ENCODE measurements at regions not wholly inside any gene's neighbourhood (a gene's known extent, or its start where the extent isn't known, plus 50 kb on each side); places are given as distances from the start of the nearest gene placed in this dataset.
"Not testable (repeated sequence)": the region's sequence is repeated elsewhere in the genome, so short reads cannot be mapped to it uniquely, and the experiment has no call there.

GRCh38 chr3:187878772-187879518 lies 133.7 kb upstream of the BCL6 start:
- Histone ChIP-seq H3K27ac (ENCODE audit: low read depth, low read length, severe bottlenecking) (no peak overlapping the region), H3K36me3 (ENCODE audit: control insufficient read depth, insufficient read depth, low read length) (no peaks in the 10 kb centered on the region), H3K4me1 (ENCODE audit: control insufficient read depth, insufficient read depth, low read length, poor library complexity, severe bottlenecking) (no peaks in the 10 kb centered on the region), H3K9me3 (ENCODE audit: control insufficient read depth, low read length) (no peaks in the 10 kb centered on the region), H3K4me3 (ENCODE audit: extremely low read depth, insufficient read depth, low read length, poor library complexity, severe bottlenecking) (no peak overlapping the region)
- WGBS, 2 experiments (ENCODE audit: insufficient coverage in 2 of 2), result 60 to 100% methylated on average over 1 to 2 of the region's 4 CpGs

- WGBS, 2 experiments (ENCODE audit: insufficient coverage in 2 of 2), result no CpG with 5 or more reads among the region's 1 CpG
- no peak overlapping the region for H3K4me3 ChIP-seq (ENCODE audit: extremely low read depth, insufficient read depth, low read length, poor library complexity, severe bottlenecking)
- H3K27ac ChIP-seq (ENCODE audit: low read depth, low read length, severe bottlenecking), result no peak overlapping the region
- H3K4me1 ChIP-seq (ENCODE audit: control insufficient read depth, insufficient read depth, low read length, poor library complexity, severe bottlenecking), result no peaks in the 10 kb centered on the region
- no peaks in the 10 kb centered on the region for H3K36me3 ChIP-seq (ENCODE audit: control insufficient read depth, insufficient read depth, low read length)
- no peaks in the 10 kb centered on the region for H3K9me3 ChIP-seq (ENCODE audit: control insufficient read depth, low read length)
These were observed 135.2 kb upstream of the BCL6 start for GRCh38 chr3:187880441-187880840.

- no peak overlapping the region for H3K4me3 ChIP-seq (ENCODE audit: extremely low read depth, insufficient read depth, low read length, poor library complexity, severe bottlenecking)
- no peaks in the 10 kb centered on the region for H3K36me3 ChIP-seq (ENCODE audit: control insufficient read depth, insufficient read depth, low read length)
- no peaks in the 10 kb centered on the region for H3K4me1 ChIP-seq (ENCODE audit: control insufficient read depth, insufficient read depth, low read length, poor library complexity, severe bottlenecking)
- H3K9me3 ChIP-seq (ENCODE audit: control insufficient read depth, low read length), result no peaks in the 10 kb centered on the region
- 83 to 100% methylated on average over 1 of the region's 1 CpG for WGBS, 2 experiments (ENCODE audit: insufficient coverage in 2 of 2)
- no peak overlapping the region for H3K27ac ChIP-seq (ENCODE audit: low read depth, low read length, severe bottlenecking)
These were observed 135.6 kb upstream of the BCL6 start for GRCh38 chr3:187880851-187881250.

GRCh38 chr3:187888701-187889100 lies 143.4 kb upstream of the BCL6 start:
- Histone ChIP-seq H3K9me3 (ENCODE audit: control insufficient read depth, low read length) (no peaks in the 10 kb centered on the region), H3K4me3 (ENCODE audit: extremely low read depth, insufficient read depth, low read length, poor library complexity, severe bottlenecking) (no peak overlapping the region), H3K27ac (ENCODE audit: low read depth, low read length, severe bottlenecking) (no peak overlapping the region), H3K36me3 (ENCODE audit: control insufficient read depth, insufficient read depth, low read length) (no peaks in the 10 kb centered on the region), H3K4me1 (ENCODE audit: control insufficient read depth, insufficient read depth, low read length, poor library complexity, severe bottlenecking) (no peaks in the 10 kb centered on the region)
- WGBS, 2 experiments (ENCODE audit: insufficient coverage in 2 of 2), result 83% methylated on average over 1 of the region's 1 CpG; no CpG with 5 or more reads in 1 of the 2 experiments

- H3K9me3 ChIP-seq (ENCODE audit: control insufficient read depth, low read length), result no peaks in the 10 kb centered on the region
- no peak overlapping the region for H3K27ac ChIP-seq (ENCODE audit: low read depth, low read length, severe bottlenecking)
- no peaks in the 10 kb centered on the region for H3K4me1 ChIP-seq (ENCODE audit: control insufficient read depth, insufficient read depth, low read length, poor library complexity, severe bottlenecking)
- WGBS, 2 experiments (ENCODE audit: insufficient coverage in 2 of 2), result 80 to 94% methylated on average over 1 to 3 of the region's 4 CpGs
- H3K4me3 ChIP-seq (ENCODE audit: extremely low read depth, insufficient read depth, low read length, poor library complexity, severe bottlenecking), result no peak overlapping the region
- H3K36me3 ChIP-seq (ENCODE audit: control insufficient read depth, insufficient read depth, low read length), result no peaks in the 10 kb centered on the region
These were observed 143.8 kb upstream of the BCL6 start for GRCh38 chr3:187889106-187889505.

GRCh38 chr3:187889601-187890404 lies 144.5 kb upstream of the BCL6 start:
- Histone ChIP-seq H3K27ac (ENCODE audit: low read depth, low read length, severe bottlenecking) (no peak overlapping the region), H3K4me1 (ENCODE audit: control insufficient read depth, insufficient read depth, low read length, poor library complexity, severe bottlenecking) (no peaks in the 10 kb centered on the region), H3K4me3 (ENCODE audit: extremely low read depth, insufficient read depth, low read length, poor library complexity, severe bottlenecking) (no peak overlapping the region), H3K9me3 (ENCODE audit: control insufficient read depth, low read length) (no peaks in the 10 kb centered on the region), H3K36me3 (ENCODE audit: control insufficient read depth, insufficient read depth, low read length) (no peaks in the 10 kb centered on the region)
- 96% methylated on average over 10 of the region's 20 CpGs; no CpG with 5 or more reads in 1 of the 2 experiments for WGBS, 2 experiments (ENCODE audit: insufficient coverage in 2 of 2)

- H3K4me3 ChIP-seq (ENCODE audit: extremely low read depth, insufficient read depth, low read length, poor library complexity, severe bottlenecking); H3K36me3 ChIP-seq (ENCODE audit: control insufficient read depth, insufficient read depth, low read length); H3K9me3 ChIP-seq (ENCODE audit: control insufficient read depth, low read length); H3K27ac ChIP-seq (ENCODE audit: low read depth, low read length, severe bottlenecking); H3K4me1 ChIP-seq (ENCODE audit: control insufficient read depth, insufficient read depth, low read length, poor library complexity, severe bottlenecking): not testable (repeated sequence)
- WGBS, 2 experiments (ENCODE audit: insufficient coverage in 2 of 2), result 87 to 89% methylated on average over 8 to 14 of the region's 15 CpGs
These were observed 145.1 kb upstream of the BCL6 start for GRCh38 chr3:187890405-187890752.

- H3K27ac ChIP-seq (ENCODE audit: low read depth, low read length, severe bottlenecking), result no peak overlapping the region
- 90 to 92% methylated on average over 2 to 4 of the region's 6 CpGs for WGBS, 2 experiments (ENCODE audit: insufficient coverage in 2 of 2)
- H3K9me3 ChIP-seq (ENCODE audit: control insufficient read depth, low read length), result no peaks in the 10 kb centered on the region
- H3K4me1 ChIP-seq (ENCODE audit: control insufficient read depth, insufficient read depth, low read length, poor library complexity, severe bottlenecking), result no peaks in the 10 kb centered on the region
- no peak overlapping the region for H3K4me3 ChIP-seq (ENCODE audit: extremely low read depth, insufficient read depth, low read length, poor library complexity, severe bottlenecking)
- no peaks in the 10 kb centered on the region for H3K36me3 ChIP-seq (ENCODE audit: control insufficient read depth, insufficient read depth, low read length)
These were observed 151.4 kb upstream of the BCL6 start for GRCh38 chr3:187896646-187897045.

- H3K4me3 ChIP-seq (ENCODE audit: extremely low read depth, insufficient read depth, low read length, poor library complexity, severe bottlenecking), result no peak overlapping the region
- 73 to 94% methylated on average over 4 of the region's 4 CpGs for WGBS, 2 experiments (ENCODE audit: insufficient coverage in 2 of 2)
These were observed 154.0 kb upstream of the BCL6 start for GRCh38 chr3:187899246-187899645.

GRCh38 chr3:187900993-187901755 lies 155.9 kb upstream of the BCL6 start:
- Histone ChIP-seq H3K4me1 (ENCODE audit: control insufficient read depth, insufficient read depth, low read length, poor library complexity, severe bottlenecking) (no peaks in the 10 kb centered on the region), H3K4me3 (ENCODE audit: extremely low read depth, insufficient read depth, low read length, poor library complexity, severe bottlenecking) (no peak overlapping the region), H3K9me3 (ENCODE audit: control insufficient read depth, low read length) (no peaks in the 10 kb centered on the region), H3K36me3 (ENCODE audit: control insufficient read depth, insufficient read depth, low read length) (no peaks in the 10 kb centered on the region), H3K27ac (ENCODE audit: low read depth, low read length, severe bottlenecking) (no peak overlapping the region)
- no CpG with 5 or more reads among the region's 4 CpGs for WGBS, 2 experiments (ENCODE audit: insufficient coverage in 2 of 2)

More at GRCh38 chr3:187899246-187899645, 154.0 kb upstream of the BCL6 start:
- Histone ChIP-seq H3K9me3 (ENCODE audit: control insufficient read depth, low read length) (no peaks in the 10 kb centered on the region), H3K36me3 (ENCODE audit: control insufficient read depth, insufficient read depth, low read length) (no peaks in the 10 kb centered on the region), H3K4me1 (ENCODE audit: control insufficient read depth, insufficient read depth, low read length, poor library complexity, severe bottlenecking) (no peaks in the 10 kb centered on the region), H3K27ac (ENCODE audit: low read depth, low read length, severe bottlenecking) (no peak overlapping the region)
